ENCODE measurements at regions not wholly inside any gene's neighbourhood (a gene's known extent, or its start where the extent isn't known, plus 50 kb on each side); places are given as distances from the start of the nearest gene placed in this dataset.

DNA sequence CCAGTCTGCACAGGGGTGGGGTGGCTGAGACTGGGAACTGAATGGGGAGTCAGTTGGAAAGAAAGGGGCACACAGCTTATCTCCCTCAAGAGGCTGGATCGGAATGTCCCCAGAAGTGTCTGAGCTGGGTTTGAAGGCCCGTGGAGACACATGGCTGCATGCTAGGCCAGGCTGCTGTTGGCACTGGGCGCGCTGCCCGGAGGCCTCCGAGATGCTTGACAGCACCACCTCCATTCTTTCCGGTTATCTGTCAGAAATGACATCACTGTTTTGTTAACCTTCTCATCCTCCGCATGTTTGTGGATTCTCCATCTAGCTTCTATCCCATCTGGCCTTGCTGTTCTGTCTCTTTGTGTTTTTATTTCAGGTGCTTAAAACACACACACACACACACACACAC lies 85.5 kb downstream of the APIP start:
- DNase-seq (ENCODE audit: low spot score) = no peak
- H3K9me3 Mint-ChIP-seq (ENCODE audit: low read depth) = peaks cover 2% of the 10 kb centered on the region
- H3K36me3 Mint-ChIP-seq (ENCODE audit: low read depth) = peaks cover 1% of the 10 kb centered on the region
- peaks cover 11% of the 10 kb centered on the region for H3K4me1 Mint-ChIP-seq (ENCODE audit: low read depth)
- H3K4me3 Mint-ChIP-seq (ENCODE audit: unreplicated experiment) = no peak overlapping the region
- no peaks in the 10 kb centered on the region for H3K27me3 Mint-ChIP-seq (ENCODE audit: low read depth)
- TF ChIP-seq, protein P1, sequence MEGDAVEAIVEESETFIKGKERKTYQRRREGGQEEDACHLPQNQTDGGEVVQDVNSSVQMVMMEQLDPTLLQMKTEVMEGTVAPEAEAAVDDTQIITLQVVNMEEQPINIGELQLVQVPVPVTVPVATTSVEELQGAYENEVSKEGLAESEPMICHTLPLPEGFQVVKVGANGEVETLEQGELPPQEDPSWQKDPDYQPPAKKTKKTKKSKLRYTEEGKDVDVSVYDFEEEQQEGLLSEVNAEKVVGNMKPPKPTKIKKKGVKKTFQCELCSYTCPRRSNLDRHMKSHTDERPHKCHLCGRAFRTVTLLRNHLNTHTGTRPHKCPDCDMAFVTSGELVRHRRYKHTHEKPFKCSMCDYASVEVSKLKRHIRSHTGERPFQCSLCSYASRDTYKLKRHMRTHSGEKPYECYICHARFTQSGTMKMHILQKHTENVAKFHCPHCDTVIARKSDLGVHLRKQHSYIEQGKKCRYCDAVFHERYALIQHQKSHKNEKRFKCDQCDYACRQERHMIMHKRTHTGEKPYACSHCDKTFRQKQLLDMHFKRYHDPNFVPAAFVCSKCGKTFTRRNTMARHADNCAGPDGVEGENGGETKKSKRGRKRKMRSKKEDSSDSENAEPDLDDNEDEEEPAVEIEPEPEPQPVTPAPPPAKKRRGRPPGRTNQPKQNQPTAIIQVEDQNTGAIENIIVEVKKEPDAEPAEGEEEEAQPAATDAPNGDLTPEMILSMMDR (IDR thresholded peaks at IDR 0.05) = no peak
- no peak overlapping the region for H3K27ac Mint-ChIP-seq (ENCODE audit: unreplicated experiment)

DNA sequence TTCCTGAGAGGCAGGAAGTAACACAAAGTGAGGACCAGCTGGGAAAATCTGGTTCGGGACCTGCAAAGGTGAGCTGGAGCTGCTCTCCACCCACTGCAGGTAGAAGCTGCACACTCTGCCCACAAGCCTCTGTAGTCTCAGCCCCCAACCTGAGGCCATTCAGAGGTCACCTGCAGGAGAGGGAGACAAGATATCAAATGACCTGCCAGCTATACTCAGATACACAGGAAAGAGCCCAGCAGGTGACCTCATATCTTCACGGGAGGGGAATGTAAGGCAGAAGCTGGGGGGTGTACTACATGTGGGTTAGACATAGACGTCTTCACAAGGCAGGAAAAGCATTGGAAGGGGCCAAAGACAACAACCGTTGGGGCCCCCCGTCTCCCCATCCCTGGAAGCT lies 86.1 kb downstream of the APIP start:
- H3K36me3 Mint-ChIP-seq (ENCODE audit: low read depth) = peaks cover under 1% of the 10 kb centered on the region

DNA sequence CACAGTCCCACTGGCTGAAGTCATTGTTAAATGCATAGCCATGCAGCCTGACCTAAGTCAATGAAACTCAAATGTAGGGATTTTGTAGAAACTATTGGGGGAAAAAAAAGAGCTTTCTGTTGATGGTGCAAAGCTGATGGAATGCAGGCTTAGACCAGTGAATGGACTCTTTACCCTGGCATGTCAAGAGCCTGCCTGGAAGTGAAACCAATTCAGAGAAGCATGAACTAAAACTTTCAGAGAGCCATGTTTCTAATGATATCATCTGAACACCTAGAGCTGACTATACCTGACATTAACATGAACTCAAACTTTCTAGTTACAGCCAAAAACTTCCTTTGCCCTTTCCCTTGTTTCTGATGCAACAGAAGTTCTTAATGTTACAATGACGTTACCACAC lies 89.0 kb downstream of the APIP start:
- TF ChIP-seq, protein P1 (IDR thresholded peaks at IDR 0.05) = no peak
- H3K27me3 Mint-ChIP-seq (ENCODE audit: low read depth) = no peaks in the 10 kb centered on the region
- no peak for DNase-seq (ENCODE audit: low spot score)
- H3K27ac Mint-ChIP-seq (ENCODE audit: unreplicated experiment) = no peak overlapping the region
- H3K4me1 Mint-ChIP-seq (ENCODE audit: low read depth) = peaks cover 11% of the 10 kb centered on the region
- H3K9me3 Mint-ChIP-seq (ENCODE audit: low read depth) = no peaks in the 10 kb centered on the region
- H3K4me3 Mint-ChIP-seq (ENCODE audit: unreplicated experiment) = no peak overlapping the region
- no peaks in the 10 kb centered on the region for H3K36me3 Mint-ChIP-seq (ENCODE audit: low read depth)

More for the DNA sequence above, 86.1 kb downstream of the APIP start:
- TF ChIP-seq, protein P1 (IDR thresholded peaks at IDR 0.05) = no peak
- Mint-ChIP-seq H3K4me3 (ENCODE audit: unreplicated experiment) (no peak overlapping the region), H3K9me3 (ENCODE audit: low read depth) (peaks cover under 1% of the 10 kb centered on the region), H3K4me1 (ENCODE audit: low read depth) (peaks cover 11% of the 10 kb centered on the region), H3K27me3 (ENCODE audit: low read depth) (no peaks in the 10 kb centered on the region), H3K27ac (ENCODE audit: unreplicated experiment) (no peak overlapping the region)
- no peak for DNase-seq (ENCODE audit: low spot score)

DNA sequence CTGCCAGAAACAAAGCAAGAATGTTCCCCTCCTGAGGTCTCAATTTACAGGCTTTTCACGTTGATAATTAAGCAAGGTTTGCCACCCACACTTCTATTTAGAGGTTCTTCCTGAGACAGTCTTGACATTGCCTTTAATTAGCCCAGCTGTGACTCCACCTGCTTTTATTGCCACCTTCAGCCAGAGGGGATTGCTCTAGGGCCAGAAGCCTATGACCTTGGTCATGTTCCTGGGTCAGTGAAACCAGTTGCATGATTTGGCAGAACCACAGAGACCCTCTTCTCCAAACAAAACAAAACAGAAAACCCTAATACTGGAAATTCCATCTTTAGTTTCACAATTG lies 89.8 kb downstream of the APIP start:
- Mint-ChIP-seq H3K27ac (ENCODE audit: unreplicated experiment) (no peak overlapping the region), H3K27me3 (ENCODE audit: low read depth) (no peaks in the 10 kb centered on the region), H3K36me3 (ENCODE audit: low read depth) (no peaks in the 10 kb centered on the region), H3K4me1 (ENCODE audit: low read depth) (peaks cover 11% of the 10 kb centered on the region), H3K9me3 (ENCODE audit: low read depth) (no peaks in the 10 kb centered on the region), H3K4me3 (ENCODE audit: unreplicated experiment) (no peak overlapping the region)
- no peak for DNase-seq (ENCODE audit: low spot score)
- TF ChIP-seq, protein P1 (IDR thresholded peaks at IDR 0.05) = no peak

DNA sequence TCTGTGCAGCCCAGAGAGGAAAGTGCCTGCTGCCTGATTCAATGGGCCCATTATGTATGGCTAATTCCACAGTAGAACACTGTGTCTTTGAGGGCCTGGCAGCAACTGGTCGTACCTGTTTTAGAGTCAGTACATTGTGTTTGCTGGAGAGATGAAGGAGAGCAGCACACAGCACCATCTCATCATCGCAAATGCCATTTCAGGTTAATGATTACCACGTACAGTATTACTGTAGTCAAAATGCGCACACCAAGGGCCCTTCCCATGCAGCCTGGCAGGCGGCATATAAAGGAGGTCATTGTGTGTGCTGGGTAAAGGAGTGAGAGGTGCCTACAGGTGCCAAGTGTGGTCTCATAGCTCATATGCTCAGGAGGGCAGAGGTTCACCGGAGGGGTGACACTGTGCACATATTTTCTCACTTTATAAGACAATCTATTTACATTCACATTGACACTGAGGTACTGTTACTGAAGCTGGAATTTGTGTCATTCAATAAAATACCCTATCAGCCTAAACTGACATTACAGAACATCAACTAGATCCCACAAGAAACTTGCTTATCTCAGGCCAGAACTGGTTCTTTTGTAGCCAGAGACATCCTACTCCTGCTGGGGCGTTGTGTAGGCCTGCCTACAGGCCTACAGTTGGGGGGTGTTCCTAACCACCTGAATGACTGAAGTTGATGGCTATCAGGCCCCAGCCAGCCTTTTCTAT lies 90.4 kb downstream of the APIP start:
- DNase-seq (ENCODE audit: low spot score) = no peak
- Mint-ChIP-seq H3K9me3 (ENCODE audit: low read depth) (no peaks in the 10 kb centered on the region), H3K4me1 (ENCODE audit: low read depth) (peaks cover 7% of the 10 kb centered on the region), H3K27me3 (ENCODE audit: low read depth) (no peaks in the 10 kb centered on the region), H3K4me3 (ENCODE audit: unreplicated experiment) (no peak overlapping the region), H3K27ac (ENCODE audit: unreplicated experiment) (no peak overlapping the region), H3K36me3 (ENCODE audit: low read depth) (no peaks in the 10 kb centered on the region)
- TF ChIP-seq, protein P1 (IDR thresholded peaks at IDR 0.05) = no peak

Data from chondrocyte (in vitro differentiated cells).